CD4-positive, alpha-beta T cell (primary cell): ENCODE measurements at regions not wholly inside any gene's neighbourhood (a gene's known extent, or its start where the extent isn't known, plus 50 kb on each side); places are given as distances from the start of the nearest gene placed in this dataset.

Experiments
- ATAC-seq: fragments of 200-7000 bp; cut with Tn5 transposase; one replicate; pipeline ENCODE4 v1.10.0; 2022; ENCODE audit warnings: mild to moderate bottlenecking; ENCODE audit not compliant: poor library complexity
- CTCF ChIA-PET: fragments of 350-600 bp; sonication (Branson Sonifier 250); formaldehyde crosslinking; loops from one replicate; lab custom pipeline; 2021; ENCODE audit warnings: antibody characterized with exemption, inconsistent platforms; lab: Charles Lee
- POLR2A ChIA-PET: fragments of 350-600 bp; sonication (Branson Sonifier 250); formaldehyde crosslinking; loops from one replicate; lab custom pipeline; 2021; ENCODE audit warnings: antibody characterized with exemption, inconsistent platforms; lab: Charles Lee
- DNase-seq, 14 experiments: peaks; one replicate each; pipeline ENCODE4 v3.0.0-alpha.2; 2013 to 2020; ENCODE audit warnings: mixed read lengths in 2 of 14
- H3K27ac ChIP-seq, 2 donors: one replicate each; pipeline versions ENCODE4 v1.5.1 to v1.7.0; 2013; ENCODE audit warnings: low read length in 2 of 2, low read depth in 1 of 2, mild to moderate bottlenecking in 1 of 2
- H3K27me3 ChIP-seq, 2 experiments: 1 replicate in 1 of 2; 2 replicates in 1 of 2; pipeline versions ENCODE4 v1.6.1 to v1.7.0; 2013; ENCODE audit warnings: low read length in 2 of 2, control low read depth in 1 of 2, mild to moderate bottlenecking in 1 of 2, moderate library complexity in 1 of 2; ENCODE audit not compliant: insufficient read depth in 2 of 2, control insufficient read depth in 1 of 2
- H3K36me3 ChIP-seq: one replicate; pipeline ENCODE4 v1.6.1; 2013; ENCODE audit warnings: low read length, control low read depth; ENCODE audit not compliant: insufficient read depth
- H3K4me1 ChIP-seq: one replicate; pipeline ENCODE4 v1.6.1; 2013; ENCODE audit warnings: low read length, control low read depth; ENCODE audit not compliant: insufficient read depth
- H3K4me3 ChIP-seq: one replicate; pipeline ENCODE4 v1.5.1; 2013; ENCODE audit warnings: mild to moderate bottlenecking, low read length, moderate library complexity
- H3K9me3 ChIP-seq, 2 experiments: 1 replicate in 1 of 2; 2 replicates in 1 of 2; pipeline versions ENCODE4 v1.6.1 to v1.7.0; 2013; ENCODE audit warnings: low read length in 2 of 2, mild to moderate bottlenecking in 2 of 2, control low read depth in 1 of 2, moderate library complexity in 1 of 2; ENCODE audit not compliant: control insufficient read depth in 1 of 2, insufficient read depth in 1 of 2
- H3K27ac Mint-ChIP-seq: one replicate; pipeline ENCODE4 v1.8.0; 2020; ENCODE audit warnings: mixed read lengths
- H3K27me3 Mint-ChIP-seq: one replicate; pipeline ENCODE4 v1.8.0; 2021; ENCODE audit warnings: mixed read lengths
- H3K36me3 Mint-ChIP-seq: one replicate; pipeline ENCODE4 v1.8.0; 2021; ENCODE audit warnings: low read depth, mixed read lengths
- H3K4me1 Mint-ChIP-seq: one replicate; pipeline ENCODE4 v1.8.0; 2021; ENCODE audit warnings: low read depth, mixed read lengths
- H3K4me3 Mint-ChIP-seq: one replicate; pipeline ENCODE4 v1.8.0; 2020; ENCODE audit warnings: mild to moderate bottlenecking, mixed read lengths
- H3K9me3 Mint-ChIP-seq: one replicate; pipeline ENCODE4 v1.8.0; 2020; ENCODE audit warnings: mixed read lengths
- intact Hi-C, 2 experiments: fragments of 100-400 bp; cut with DNase I in 1 of 2; cut with micrococcal nuclease in 1 of 2; formaldehyde crosslinking; loops; one replicate each; pipeline versions ENCODE4 v1.15.1 to v1.9.0; 2023 to 2025; cut with DNase I, micrococcal nuclease
- TF ChIP-seq, protein P1 (sequence below): fragments of 200-600 bp; IDR thresholded peaks from one replicate; pipeline ENCODE4 v1.8.0; 2022; ENCODE audit warnings: antibody characterized with exemption, mild to moderate bottlenecking

DNA sequence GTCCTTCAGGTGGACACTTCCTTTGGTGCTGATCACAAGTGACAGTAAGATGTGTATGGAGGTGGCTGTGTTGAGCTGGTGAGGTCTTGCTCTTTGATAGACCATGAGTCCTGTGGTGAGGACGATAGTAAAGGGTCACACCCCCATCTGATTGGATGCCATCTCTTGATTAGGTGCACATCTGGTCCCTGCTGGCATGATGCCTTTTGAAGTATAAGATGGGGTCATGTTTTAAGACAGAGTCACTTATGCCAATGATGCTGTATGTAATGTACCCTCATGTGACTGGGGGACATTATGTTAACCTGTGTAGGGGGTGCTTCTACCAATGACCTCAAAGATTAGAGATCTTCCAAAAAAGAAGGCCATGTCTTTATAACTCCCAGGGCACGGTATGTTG lies 644.6 kb downstream of the ACTR3B start:
- no peak for ATAC-seq

DNA sequence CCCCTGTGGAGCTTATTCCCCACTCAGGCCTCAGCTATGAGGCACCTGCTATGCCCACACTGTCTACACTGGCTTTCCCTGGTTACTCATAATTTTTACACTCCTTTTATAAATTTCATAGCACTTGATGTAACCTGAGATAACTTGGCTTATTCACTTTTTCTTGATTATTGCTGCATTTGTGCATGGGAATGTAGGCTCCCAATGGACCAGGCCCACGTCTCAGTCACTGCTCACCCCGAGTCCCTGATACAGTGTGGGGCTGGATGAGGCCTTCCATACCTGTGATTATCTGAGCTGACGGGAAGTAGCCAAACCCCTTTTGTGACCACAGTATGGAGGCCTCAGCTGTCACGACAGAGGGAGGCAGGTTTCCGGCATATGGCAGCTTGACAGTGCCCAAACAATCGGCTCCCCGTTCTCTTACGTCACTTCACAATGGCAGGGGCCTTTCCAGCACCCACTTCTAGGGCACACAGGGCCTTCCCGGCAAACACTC lies 645.3 kb downstream of the ACTR3B start:
- intact Hi-C loops = no loop called here
- ChIA-PET CTCF (no interaction called here), POLR2A (no interaction called here)
- Histone ChIP-seq H3K36me3 (no peaks in the 10 kb centered on the region), H3K27me3 (no peaks in the 10 kb centered on the region), H3K4me3 (no peak overlapping the region), H3K9me3 (peaks cover 0 to 18% of the 10 kb centered on the region in 2 experiments), H3K4me1 (no peaks in the 10 kb centered on the region), H3K27ac (no peak overlapping the region)
- Mint-ChIP-seq H3K4me3 (no peak overlapping the region), H3K27me3 (no peaks in the 10 kb centered on the region), H3K4me1 (no peaks in the 10 kb centered on the region), H3K36me3 (no peaks in the 10 kb centered on the region), H3K27ac (no peak overlapping the region), H3K9me3 (peaks cover 4% of the 10 kb centered on the region)
- TF ChIP-seq, protein P1, sequence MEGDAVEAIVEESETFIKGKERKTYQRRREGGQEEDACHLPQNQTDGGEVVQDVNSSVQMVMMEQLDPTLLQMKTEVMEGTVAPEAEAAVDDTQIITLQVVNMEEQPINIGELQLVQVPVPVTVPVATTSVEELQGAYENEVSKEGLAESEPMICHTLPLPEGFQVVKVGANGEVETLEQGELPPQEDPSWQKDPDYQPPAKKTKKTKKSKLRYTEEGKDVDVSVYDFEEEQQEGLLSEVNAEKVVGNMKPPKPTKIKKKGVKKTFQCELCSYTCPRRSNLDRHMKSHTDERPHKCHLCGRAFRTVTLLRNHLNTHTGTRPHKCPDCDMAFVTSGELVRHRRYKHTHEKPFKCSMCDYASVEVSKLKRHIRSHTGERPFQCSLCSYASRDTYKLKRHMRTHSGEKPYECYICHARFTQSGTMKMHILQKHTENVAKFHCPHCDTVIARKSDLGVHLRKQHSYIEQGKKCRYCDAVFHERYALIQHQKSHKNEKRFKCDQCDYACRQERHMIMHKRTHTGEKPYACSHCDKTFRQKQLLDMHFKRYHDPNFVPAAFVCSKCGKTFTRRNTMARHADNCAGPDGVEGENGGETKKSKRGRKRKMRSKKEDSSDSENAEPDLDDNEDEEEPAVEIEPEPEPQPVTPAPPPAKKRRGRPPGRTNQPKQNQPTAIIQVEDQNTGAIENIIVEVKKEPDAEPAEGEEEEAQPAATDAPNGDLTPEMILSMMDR = no peak
- DNase-seq (no peak), ATAC-seq (no peak)

More for the DNA sequence above, 644.6 kb downstream of the ACTR3B start:
- Mint-ChIP-seq H3K27me3 (no peaks in the 10 kb centered on the region), H3K4me3 (no peak overlapping the region), H3K9me3 (no peaks in the 10 kb centered on the region), H3K4me1 (no peaks in the 10 kb centered on the region), H3K27ac (no peak overlapping the region), H3K36me3 (no peaks in the 10 kb centered on the region)
- H3K27ac ChIP-seq = no peak overlapping the region
- DNase-seq = no peak
- H3K4me1 ChIP-seq = no peaks in the 10 kb centered on the region
- H3K4me3 ChIP-seq = no peak overlapping the region
- TF ChIP-seq, protein P1 = no peak
- CTCF ChIA-PET = no interaction called here
- H3K9me3 ChIP-seq = peaks cover 0 to 18% of the 10 kb centered on the region in 2 experiments
- no peaks in the 10 kb centered on the region for H3K36me3 ChIP-seq
- POLR2A ChIA-PET = no interaction called here
- no peaks in the 10 kb centered on the region for H3K27me3 ChIP-seq
- intact Hi-C loops = no loop called here

DNA sequence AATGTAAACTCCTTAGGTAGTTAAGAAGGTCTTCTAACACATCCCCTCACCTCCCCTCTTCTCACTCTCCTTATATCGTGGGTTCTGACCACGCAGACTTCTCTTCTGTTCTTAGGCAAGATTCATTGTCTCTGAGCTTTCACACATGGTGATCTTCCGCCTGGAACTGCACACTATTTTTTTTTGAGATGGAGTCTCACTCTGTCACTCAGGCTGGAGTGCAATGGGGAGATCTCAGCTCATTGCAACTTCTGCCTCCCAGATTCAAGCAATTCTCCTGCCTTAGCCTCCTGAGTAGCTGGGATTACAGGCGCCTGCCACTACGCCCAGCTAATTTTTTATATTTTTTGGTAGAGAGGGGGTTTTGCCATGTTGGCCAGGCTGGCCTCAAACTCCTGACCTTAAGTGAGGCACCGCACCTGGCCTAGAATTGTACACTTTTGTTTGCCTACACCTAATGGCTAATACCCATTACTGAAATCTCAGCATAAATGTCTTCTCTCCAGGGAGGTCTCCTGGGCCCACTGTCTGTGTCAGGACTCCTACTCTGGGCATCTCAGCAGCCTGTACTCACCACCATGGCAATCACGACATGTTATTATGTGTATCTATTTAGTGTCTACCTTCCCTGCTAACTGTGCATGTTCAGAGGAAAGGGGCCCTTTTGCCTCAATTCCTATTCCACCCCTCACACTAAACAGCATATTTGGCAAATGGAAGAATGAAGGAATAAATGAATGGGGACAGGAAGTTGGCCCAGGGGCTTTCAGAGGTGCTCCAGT lies 646.3 kb upstream of the DPP6 start:
- no peaks in the 10 kb centered on the region for H3K27me3 Mint-ChIP-seq
- H3K4me1 Mint-ChIP-seq = no peaks in the 10 kb centered on the region
- Histone ChIP-seq H3K4me3 (no peak overlapping the region), H3K36me3 (no peaks in the 10 kb centered on the region), H3K27ac (no peak overlapping the region), H3K9me3 (peaks cover 0 to 19% of the 10 kb centered on the region in 2 experiments), H3K27me3 (no peaks in the 10 kb centered on the region), H3K4me1 (no peaks in the 10 kb centered on the region)
- DNase-seq = no peak
- ChIA-PET POLR2A (no interaction called here), CTCF (no interaction called here)
- intact Hi-C loops = no loop called here
- no peaks in the 10 kb centered on the region for H3K36me3 Mint-ChIP-seq
- no peak for ATAC-seq
- no peak overlapping the region for H3K27ac Mint-ChIP-seq
- H3K4me3 Mint-ChIP-seq = no peak overlapping the region
- peaks cover 6% of the 10 kb centered on the region for H3K9me3 Mint-ChIP-seq
- TF ChIP-seq, protein P1 = no peak
